ELF-1 (cell line): ENCODE measurements at regions not wholly inside any gene's neighbourhood (a gene's known extent, or its start where the extent isn't known, plus 50 kb on each side); places are given as distances from the start of the nearest gene placed in this dataset.
"Not testable (repeated sequence)": the region's sequence is repeated elsewhere in the genome, so short reads cannot be mapped to it uniquely, and the experiment has no call there.

Source experiments
- DNase-seq: peaks from one replicate; pipeline ENCODE4 v3.0.0-alpha.2; 2016; ENCODE audit warnings: low read depth, low spot score

DNA sequence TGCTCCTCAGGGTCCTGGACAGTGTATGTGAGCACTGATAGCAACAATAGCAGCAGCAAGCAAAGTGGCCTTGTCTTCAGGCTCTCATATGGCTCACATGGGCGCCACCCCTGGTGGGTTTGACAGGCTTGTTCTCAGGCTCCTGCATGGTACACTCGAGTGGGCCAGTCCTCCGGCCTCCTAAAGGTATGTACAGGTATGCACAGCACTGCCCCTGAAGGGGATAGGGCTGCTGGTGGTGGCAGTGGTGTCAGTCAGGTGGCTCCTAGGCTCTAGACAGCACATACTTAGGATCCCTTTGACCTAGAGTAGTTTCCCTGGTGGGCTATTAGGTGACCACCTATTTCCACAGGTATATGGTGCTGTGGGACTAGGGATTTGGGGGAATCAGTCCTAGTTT, 79.8 kb downstream of the LGALS9B start:
- not testable (repeated sequence) for DNase-seq

GRCh38 chr17:20381358-20382300, 85.7 kb downstream of the LGALS9B start:
- peak; percentile 70 for DNase-seq

DNA sequence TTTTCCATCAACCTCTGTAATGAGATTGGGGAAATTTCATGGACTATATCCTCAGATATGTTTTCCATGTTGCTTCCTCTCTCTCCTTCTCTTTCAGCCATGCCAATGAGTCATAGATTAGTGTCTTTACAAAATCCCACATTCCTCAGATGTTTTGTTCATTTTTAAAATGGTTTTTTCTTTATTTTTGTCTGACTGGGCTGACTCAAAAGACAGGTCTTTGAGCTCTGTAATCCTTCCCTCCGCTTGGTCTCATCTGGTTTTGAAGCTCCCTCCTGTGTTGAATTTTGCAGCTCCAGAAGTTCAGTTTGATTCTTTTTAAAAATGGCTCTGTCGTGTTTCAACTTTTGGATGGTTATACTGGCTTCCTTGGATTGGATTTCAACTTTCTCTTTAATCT, 86.7 kb downstream of the LGALS9B start:
- DNase-seq = not testable (repeated sequence)

DNA sequence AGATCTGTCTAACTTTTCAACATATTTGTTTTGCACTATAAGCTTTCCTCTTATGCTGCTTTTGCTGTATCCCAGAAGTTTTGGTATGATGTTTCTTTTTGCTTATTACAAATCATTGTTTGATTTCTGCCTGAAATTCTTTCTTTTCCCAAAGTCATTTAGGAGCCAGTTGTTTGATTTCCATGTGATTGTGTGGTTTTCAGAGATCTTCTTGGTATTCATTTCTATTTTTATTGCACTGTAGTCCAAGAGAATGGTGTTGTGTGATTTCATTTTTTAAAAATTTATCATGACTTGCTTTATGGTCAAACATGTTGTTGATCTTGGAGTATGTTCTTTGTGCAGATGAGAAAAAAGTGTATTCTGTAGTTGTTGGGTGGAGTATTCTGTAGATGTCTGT, 88.1 kb downstream of the LGALS9B start:
- DNase-seq = not testable (repeated sequence)

DNA sequence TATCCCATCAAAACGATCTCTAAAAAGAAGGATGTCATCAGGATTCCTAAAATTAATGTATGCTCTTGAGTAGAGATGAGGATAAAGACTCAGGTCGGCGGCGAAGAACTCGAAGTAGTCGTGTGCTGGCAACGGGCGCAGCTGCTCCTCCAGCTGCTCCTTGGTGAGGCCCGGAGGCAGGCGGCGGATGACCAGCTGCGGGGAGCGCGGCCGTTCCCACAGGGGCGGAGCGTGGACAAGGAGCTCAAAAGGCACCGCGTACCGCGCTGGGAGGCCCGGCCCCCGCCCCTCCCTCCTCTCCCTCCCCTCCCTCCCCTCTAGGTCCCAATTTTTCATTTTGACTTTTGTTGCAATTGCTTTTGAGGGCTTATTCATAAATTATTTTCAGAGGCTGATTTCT, 90.7 kb downstream of the LGALS9B start:
- DNase-seq = peak; percentile 27

DNA sequence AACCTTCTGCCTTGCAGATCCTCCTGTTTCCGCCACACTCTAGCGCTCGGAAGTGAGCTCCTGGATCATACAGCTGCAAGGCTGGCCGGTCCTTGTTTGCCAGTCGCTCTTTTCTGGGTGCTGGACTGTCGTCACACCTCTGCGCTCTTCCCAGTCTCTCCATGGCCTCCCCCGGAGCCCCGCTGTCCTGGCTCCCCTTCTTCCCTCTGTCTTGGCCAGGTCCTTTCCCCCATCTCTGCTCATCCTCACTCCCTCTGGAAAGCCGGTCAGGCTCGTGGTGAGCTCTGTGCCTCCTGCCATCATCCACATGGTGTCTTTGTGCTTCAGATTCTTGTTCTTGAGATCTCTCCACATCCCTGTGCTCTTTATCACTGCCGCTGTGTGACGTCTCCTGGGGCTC, 91.6 kb downstream of the LGALS9B start:
- DNase-seq = peak; percentile 4
